ENCODE measurements at regions not wholly inside any gene's neighbourhood (a gene's known extent, or its start where the extent isn't known, plus 50 kb on each side); places are given as distances from the start of the nearest gene placed in this dataset.

- no peak for TF ChIP-seq EZH2 (IDR thresholded peaks at IDR 0.05; ENCODE audit: borderline replicate concordance, low read depth, low read length, severe bottlenecking)
- no peak for TF ChIP-seq CTCF (IDR thresholded peaks at IDR 0.05; ENCODE audit: extremely low read depth in 1 of 2, insufficient read depth in 1 of 2, low read depth in 1 of 2, low read length in 2 of 2)
- no peak for TF ChIP-seq MAX (IDR thresholded peaks at IDR 0.05; ENCODE audit: insufficient read depth, insufficient read length)
- no peak for TF ChIP-seq POLR2A (IDR thresholded peaks at IDR 0.05; ENCODE audit: low read depth, low read length)
- no peak for TF ChIP-seq MYC (IDR thresholded peaks at IDR 0.05; ENCODE audit: low read depth, low read length)
These were observed 378.1 kb downstream of the HAPSTR1 start for GRCh38 chr16:9469512-9469911.
